HL-60 (cell line): ENCODE measurements at regions not wholly inside any gene's neighbourhood (a gene's known extent, or its start where the extent isn't known, plus 50 kb on each side); places are given as distances from the start of the nearest gene placed in this dataset.

ENCODE experiments used
- CTCF ChIP-seq: IDR thresholded peaks from one replicate; pipeline ENCODE4 v1.5.1; 2011; ENCODE audit warnings: low read length, control low read depth, inconsistent platforms; ENCODE audit not compliant: insufficient read depth
- POLR2AphosphoS5 ChIP-seq: IDR thresholded peaks from 2 replicates; pipeline ENCODE4 v1.6.1; 2012; ENCODE audit warnings: low read depth
- REST ChIP-seq: IDR thresholded peaks from 2 replicates; pipeline ENCODE4 v1.6.1; 2012; ENCODE audit warnings: low read depth; ENCODE audit not compliant: insufficient replicate concordance

- no peak for TF ChIP-seq CTCF
- TF ChIP-seq REST, result no peak
- TF ChIP-seq POLR2AphosphoS5, result no peak
Measured at GRCh38 chr2:176891857-176892256, 320.7 kb upstream of the HNRNPA3 start.
